Activated CD8-positive, alpha-beta T cell treated with anti-CD3 and anti-CD28 coated beads for 36 hours (primary cell): ENCODE measurements at regions not wholly inside any gene's neighbourhood (a gene's known extent, or its start where the extent isn't known, plus 50 kb on each side); places are given as distances from the start of the nearest gene placed in this dataset.

ENCODE experiments used
- ATAC-seq: fragments of 200-7000 bp; cut with Tn5 transposase; one replicate; pipeline ENCODE4 v1.10.0; 2021; ENCODE audit warnings: mild to moderate bottlenecking, moderate library complexity
- CTCF ChIA-PET: fragments of 350-600 bp; sonication (Branson Sonifier 250); formaldehyde crosslinking; loops from one replicate; lab custom pipeline; 2021; ENCODE audit warnings: antibody characterized with exemption; lab: Charles Lee
- POLR2A ChIA-PET: fragments of 350-600 bp; sonication (Branson Sonifier 250); formaldehyde crosslinking; loops from one replicate; lab custom pipeline; 2021; ENCODE audit warnings: antibody characterized with exemption; lab: Charles Lee
- DNase-seq: peaks from one replicate; pipeline ENCODE4 v3.0.0-alpha.2; 2020
- H3K27ac Mint-ChIP-seq: one replicate; pipeline ENCODE4 v1.8.0; 2021; ENCODE audit warnings: mild to moderate bottlenecking, mixed read lengths
- H3K27me3 Mint-ChIP-seq: one replicate; pipeline ENCODE4 v1.8.0; 2021; ENCODE audit warnings: mixed read lengths
- H3K36me3 Mint-ChIP-seq: one replicate; pipeline ENCODE4 v1.8.0; 2021; ENCODE audit warnings: low read depth, mixed read lengths
- H3K4me1 Mint-ChIP-seq: one replicate; pipeline ENCODE4 v1.8.0; 2021; ENCODE audit warnings: low read depth, mixed read lengths
- H3K4me3 Mint-ChIP-seq: one replicate; pipeline ENCODE4 v1.8.0; 2021; ENCODE audit warnings: mild to moderate bottlenecking, moderate library complexity, mixed read lengths
- H3K9me3 Mint-ChIP-seq: one replicate; pipeline ENCODE4 v1.8.0; 2021; ENCODE audit warnings: mixed read lengths
- CTCF ChIP-seq: fragments of 200-600 bp; IDR thresholded peaks from one replicate; pipeline ENCODE4 v1.8.0; 2022; ENCODE audit warnings: antibody characterized with exemption, mild to moderate bottlenecking
- intact Hi-C: fragments of 100-400 bp; cut with micrococcal nuclease; formaldehyde crosslinking; loops from one replicate; pipeline ENCODE4 v1.10.0; 2022

GRCh38 chr4:151983854-151984253 lies 223.0 kb upstream of the GATB start:
- H3K9me3 Mint-ChIP-seq: no peaks in the 10 kb centered on the region
- intact Hi-C loops: no loop called here
- H3K27me3 Mint-ChIP-seq: no peaks in the 10 kb centered on the region
- no peak for TF ChIP-seq CTCF
- DNase-seq (no peak), ATAC-seq (no peak)
- H3K4me3 Mint-ChIP-seq: no peak overlapping the region
- H3K36me3 Mint-ChIP-seq: no peaks in the 10 kb centered on the region
- CTCF ChIA-PET: no interaction called here
- POLR2A ChIA-PET: no interaction called here
- no peak overlapping the region for H3K27ac Mint-ChIP-seq
- no peaks in the 10 kb centered on the region for H3K4me1 Mint-ChIP-seq

- POLR2A ChIA-PET: no interaction called here
- ATAC-seq: no peak
- no peak overlapping the region for H3K27ac Mint-ChIP-seq
- intact Hi-C loops: no loop called here
- no peak overlapping the region for H3K4me3 Mint-ChIP-seq
- peaks cover 16% of the 10 kb centered on the region for H3K36me3 Mint-ChIP-seq
- peaks cover 21% of the 10 kb centered on the region for H3K9me3 Mint-ChIP-seq
- no peak for TF ChIP-seq CTCF
- no peaks in the 10 kb centered on the region for H3K27me3 Mint-ChIP-seq
- CTCF ChIA-PET: no interaction called here
- no peaks in the 10 kb centered on the region for H3K4me1 Mint-ChIP-seq
- DNase-seq: no peak
Observed at GRCh38 chr4:151979819-151980218, 219.0 kb upstream of the GATB start.

- Mint-ChIP-seq H3K9me3 (no peaks in the 10 kb centered on the region), H3K36me3 (no peaks in the 10 kb centered on the region), H3K27me3 (no peaks in the 10 kb centered on the region), H3K4me1 (no peaks in the 10 kb centered on the region), H3K4me3 (no peak overlapping the region), H3K27ac (no peak overlapping the region)
- ChIA-PET POLR2A (no interaction called here), CTCF (no interaction called here)
- TF ChIP-seq CTCF: no peak
- ATAC-seq (no peak), DNase-seq (no peak)
- intact Hi-C loops: no loop called here
Observed at GRCh38 chr4:151968643-151969042, 207.8 kb upstream of the GATB start.

- no peaks in the 10 kb centered on the region for H3K9me3 Mint-ChIP-seq
- H3K4me1 Mint-ChIP-seq: no peaks in the 10 kb centered on the region
- H3K27me3 Mint-ChIP-seq: no peaks in the 10 kb centered on the region
- no peak overlapping the region for H3K4me3 Mint-ChIP-seq
- CTCF ChIA-PET: no interaction called here
- ATAC-seq (no peak), DNase-seq (no peak)
- POLR2A ChIA-PET: interaction anchor here (0.5 kb wide), 1 partner anchor 175 kb away, joined by 3 read pairs; no protein-coding TSS in a partner anchor
- intact Hi-C loops: no loop called here
- H3K36me3 Mint-ChIP-seq: no peaks in the 10 kb centered on the region
- no peak for TF ChIP-seq CTCF
- no peak overlapping the region for H3K27ac Mint-ChIP-seq
Observed at GRCh38 chr4:151967074-151967473, 206.3 kb upstream of the GATB start.

- H3K27ac Mint-ChIP-seq: no peak overlapping the region
- ATAC-seq (no peak), DNase-seq (no peak)
- H3K36me3 Mint-ChIP-seq: no peaks in the 10 kb centered on the region
- CTCF ChIA-PET: no interaction called here
- no peak overlapping the region for H3K4me3 Mint-ChIP-seq
- POLR2A ChIA-PET: no interaction called here
- H3K9me3 Mint-ChIP-seq: no peaks in the 10 kb centered on the region
- no peaks in the 10 kb centered on the region for H3K27me3 Mint-ChIP-seq
- H3K4me1 Mint-ChIP-seq: peaks cover 4% of the 10 kb centered on the region
- intact Hi-C loops: no loop called here
- no peak for TF ChIP-seq CTCF
Observed at GRCh38 chr4:151962138-151962823, 201.5 kb upstream of the GATB start.
